ENCODE measurements at regions not wholly inside any gene's neighbourhood (a gene's known extent, or its start where the extent isn't known, plus 50 kb on each side); places are given as distances from the start of the nearest gene placed in this dataset.

DNA sequence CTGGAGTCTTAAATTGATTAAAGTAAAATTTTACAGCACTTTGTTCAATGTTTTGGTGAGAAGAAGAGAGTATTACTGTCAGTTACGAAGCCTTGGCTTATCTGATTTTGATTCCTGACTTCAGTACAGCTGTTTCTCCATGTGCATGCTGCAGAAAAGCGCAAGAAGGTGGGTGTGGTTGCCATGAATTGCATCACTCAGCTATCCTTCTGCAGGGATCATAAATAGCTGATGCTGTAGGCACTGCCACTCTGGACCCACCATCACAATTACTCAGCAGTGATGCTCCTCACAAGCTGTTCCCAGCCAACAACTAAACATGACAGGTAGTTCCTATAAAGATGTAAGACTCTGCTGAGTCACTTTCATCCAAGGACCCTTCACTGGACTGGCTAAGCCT lies 321.2 kb downstream of the IRS2 start:
- Mint-ChIP-seq H3K27me3 (ENCODE audit: low read depth) (no peaks in the 10 kb centered on the region), H3K4me3 (no peak overlapping the region), H3K9me3 (peaks cover 4 to 6% of the 10 kb centered on the region in 2 experiments; a peak in 4 of 5 replicates), H3K4me1 (no peaks in the 10 kb centered on the region), H3K27ac (no peak overlapping the region), H3K36me3 (ENCODE audit: insufficient read depth in 1 of 3, low read depth in 3 of 3) (peaks cover 0 to 5% (median 0%) of the 10 kb centered on the region in 3 experiments; a peak in 1 of 7 replicates)
- no peak overlapping the region for H2BK120ac ChIP-seq (ENCODE audit: low read depth, low read length, poor library complexity, severe bottlenecking)
- no CpG with 5 or more reads among the region's 2 CpGs for WGBS (ENCODE audit: extremely low coverage, insufficient read length, low lambda C conversion rate)
- no peak overlapping the region for H4K91ac ChIP-seq (ENCODE audit: insufficient read length, low read depth, low read length)
- H2AFZ ChIP-seq (ENCODE audit: low read length): no peak overlapping the region
- no peak overlapping the region for H3T11ph ChIP-seq (ENCODE audit: low read length)
- DNase-seq: no peak
- no peak overlapping the region for H2BK12ac ChIP-seq (ENCODE audit: insufficient read length, low read depth, low read length)
- H3K4me2 ChIP-seq (ENCODE audit: insufficient read depth, insufficient read length, low read length): no peak overlapping the region
- H4K5ac ChIP-seq (ENCODE audit: insufficient read length, low read depth, low read length): no peak overlapping the region
- no peak overlapping the region for H3K14ac ChIP-seq (ENCODE audit: insufficient read depth, low read length)
- no peak overlapping the region for H2AK5ac ChIP-seq (ENCODE audit: insufficient read length, low read length)
- H3K56ac ChIP-seq (ENCODE audit: insufficient read length, low read depth, low read length): no peak overlapping the region
- H3K4ac ChIP-seq (ENCODE audit: low read depth, low read length): no peak overlapping the region
- H3K79me1 ChIP-seq (ENCODE audit: insufficient read depth, low read depth, low read length, poor library complexity, severe bottlenecking): no peaks in the 10 kb centered on the region
- TF ChIP-seq, protein P1, sequence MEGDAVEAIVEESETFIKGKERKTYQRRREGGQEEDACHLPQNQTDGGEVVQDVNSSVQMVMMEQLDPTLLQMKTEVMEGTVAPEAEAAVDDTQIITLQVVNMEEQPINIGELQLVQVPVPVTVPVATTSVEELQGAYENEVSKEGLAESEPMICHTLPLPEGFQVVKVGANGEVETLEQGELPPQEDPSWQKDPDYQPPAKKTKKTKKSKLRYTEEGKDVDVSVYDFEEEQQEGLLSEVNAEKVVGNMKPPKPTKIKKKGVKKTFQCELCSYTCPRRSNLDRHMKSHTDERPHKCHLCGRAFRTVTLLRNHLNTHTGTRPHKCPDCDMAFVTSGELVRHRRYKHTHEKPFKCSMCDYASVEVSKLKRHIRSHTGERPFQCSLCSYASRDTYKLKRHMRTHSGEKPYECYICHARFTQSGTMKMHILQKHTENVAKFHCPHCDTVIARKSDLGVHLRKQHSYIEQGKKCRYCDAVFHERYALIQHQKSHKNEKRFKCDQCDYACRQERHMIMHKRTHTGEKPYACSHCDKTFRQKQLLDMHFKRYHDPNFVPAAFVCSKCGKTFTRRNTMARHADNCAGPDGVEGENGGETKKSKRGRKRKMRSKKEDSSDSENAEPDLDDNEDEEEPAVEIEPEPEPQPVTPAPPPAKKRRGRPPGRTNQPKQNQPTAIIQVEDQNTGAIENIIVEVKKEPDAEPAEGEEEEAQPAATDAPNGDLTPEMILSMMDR (conservative IDR thresholded peaks at IDR 0.05): no peak
- no peaks in the 10 kb centered on the region for H3K27me3 ChIP-seq (ENCODE audit: insufficient read depth, low read length)
- H2BK20ac ChIP-seq (ENCODE audit: low read depth, low read length, poor library complexity, severe bottlenecking): no peak overlapping the region
- H3K18ac ChIP-seq (ENCODE audit: insufficient read length, low read depth, low read length): no peak overlapping the region
- no peak overlapping the region for H3K23ac ChIP-seq (ENCODE audit: insufficient read length, low read depth, low read length)
- H3K9ac ChIP-seq (ENCODE audit: extremely low read depth, insufficient read length, low read length): no peak overlapping the region
- H3K23me2 ChIP-seq (ENCODE audit: insufficient read length, low read depth, low read length, poor library complexity, severe bottlenecking): no peaks in the 10 kb centered on the region
- no peak overlapping the region for H2BK5ac ChIP-seq (ENCODE audit: insufficient read length, low read length)
- H4K20me1 ChIP-seq (ENCODE audit: control insufficient read depth, insufficient read depth, insufficient read length): no peaks in the 10 kb centered on the region
- no peak overlapping the region for H3K27ac ChIP-seq (ENCODE audit: insufficient read length, low read depth, low read length)
- H3K4me1 ChIP-seq (ENCODE audit: insufficient read depth, low read length): no peaks in the 10 kb centered on the region
- H3K9me3 ChIP-seq (ENCODE audit: control insufficient read depth, low read depth, low read length): no peaks in the 10 kb centered on the region
- H4K8ac ChIP-seq (replicated peaks; ENCODE audit: insufficient read length, low read depth, low read length): no peak overlapping the region
- H3K79me2 ChIP-seq (ENCODE audit: insufficient read depth, low read length): no peaks in the 10 kb centered on the region
- H2BK15ac ChIP-seq (ENCODE audit: low read depth, low read length): no peak overlapping the region

Measured in H9 (cell line).